Stimulated activated CD4-positive, alpha-beta T cell treated with anti-CD3 and anti-CD28 coated beads, Interleukin-4, amount 100 ng/mL, for 48 hours (primary cell): ENCODE measurements at regions not wholly inside any gene's neighbourhood (a gene's known extent, or its start where the extent isn't known, plus 50 kb on each side); places are given as distances from the start of the nearest gene placed in this dataset.

Source experiments
- DNase-seq, 2 donors: peaks; one replicate each; pipeline ENCODE4 v3.0.0-alpha.2; 2020; ENCODE audit warnings: low read depth in 2 of 2

DNA sequence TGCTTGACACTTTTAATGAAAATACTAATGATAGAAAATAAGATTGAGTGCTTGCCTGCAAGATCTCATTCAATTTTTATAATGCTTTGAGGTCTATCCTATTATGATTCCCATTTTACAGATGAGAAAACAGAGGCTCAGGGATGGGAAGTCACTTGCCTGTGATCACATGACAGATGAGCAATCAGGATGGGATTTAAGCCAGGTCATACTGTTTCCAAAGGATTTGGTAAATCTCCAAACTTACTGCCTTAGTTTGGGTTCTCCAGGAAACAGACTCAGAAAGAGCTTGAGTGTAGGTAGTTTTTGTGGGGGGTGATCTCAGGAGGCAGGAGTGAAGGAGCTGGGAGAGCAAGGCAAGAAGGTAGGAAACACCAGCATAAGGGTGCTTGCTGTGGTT, 456.3 kb downstream of the MAFB start:
- no peak for DNase-seq

DNA sequence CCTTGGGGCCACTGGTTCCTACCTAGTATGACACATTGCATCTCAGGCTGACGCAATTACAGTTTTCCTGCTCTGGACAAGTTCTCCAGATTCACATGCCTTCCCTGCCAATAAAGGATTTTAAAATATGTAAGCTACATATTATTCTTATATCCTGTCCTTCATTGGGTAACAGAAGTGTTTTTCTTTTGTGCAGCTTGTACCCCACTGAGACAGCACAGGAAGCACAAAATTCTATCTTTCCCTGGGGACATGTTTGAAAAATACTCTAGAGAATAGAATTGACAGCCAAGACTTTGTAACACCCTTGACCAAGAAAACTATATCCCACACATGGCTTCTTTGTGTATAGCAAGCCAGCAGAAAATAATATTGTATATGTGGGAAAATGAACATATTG, 456.8 kb downstream of the MAFB start:
- DNase-seq: no peak

DNA sequence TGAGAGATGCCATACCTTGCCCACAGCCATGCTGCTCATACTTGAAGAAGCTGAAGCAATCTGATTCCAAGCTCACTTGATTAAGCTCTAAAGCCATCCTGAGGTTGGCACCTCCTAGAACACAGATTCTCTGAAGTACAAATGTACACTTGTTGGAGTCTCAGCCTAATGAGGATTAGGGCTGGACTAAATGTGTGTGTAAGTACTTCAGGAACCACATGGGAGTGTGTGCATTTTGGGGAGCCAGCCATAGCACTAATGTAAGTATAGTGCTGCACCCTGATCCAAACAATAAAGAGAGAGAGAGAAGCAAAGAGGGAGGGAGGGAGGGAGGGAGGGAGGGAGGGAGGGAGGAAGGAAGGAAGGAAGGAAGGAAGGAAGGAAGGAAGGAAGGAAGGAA, 458.6 kb downstream of the MAFB start:
- DNase-seq: no peak

DNA sequence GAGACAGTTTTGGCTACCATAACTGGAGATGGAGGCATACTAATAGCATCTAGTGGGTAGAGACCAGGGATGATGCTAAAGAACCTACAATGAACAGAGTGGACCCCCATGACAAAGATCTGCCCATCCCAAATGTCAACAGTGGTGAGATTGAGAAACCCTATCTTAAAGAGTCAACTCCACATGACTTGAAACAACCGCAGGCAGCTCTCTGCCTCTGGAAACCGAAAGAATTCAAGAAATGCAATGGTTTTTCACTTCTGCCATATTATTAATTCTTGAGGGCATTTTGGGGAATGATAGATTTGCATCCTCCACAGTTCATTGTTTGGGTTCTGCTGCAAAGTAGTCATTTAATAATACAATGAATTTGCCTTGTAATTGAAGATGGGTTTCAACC, 463.4 kb downstream of the MAFB start:
- DNase-seq: no peak

DNA sequence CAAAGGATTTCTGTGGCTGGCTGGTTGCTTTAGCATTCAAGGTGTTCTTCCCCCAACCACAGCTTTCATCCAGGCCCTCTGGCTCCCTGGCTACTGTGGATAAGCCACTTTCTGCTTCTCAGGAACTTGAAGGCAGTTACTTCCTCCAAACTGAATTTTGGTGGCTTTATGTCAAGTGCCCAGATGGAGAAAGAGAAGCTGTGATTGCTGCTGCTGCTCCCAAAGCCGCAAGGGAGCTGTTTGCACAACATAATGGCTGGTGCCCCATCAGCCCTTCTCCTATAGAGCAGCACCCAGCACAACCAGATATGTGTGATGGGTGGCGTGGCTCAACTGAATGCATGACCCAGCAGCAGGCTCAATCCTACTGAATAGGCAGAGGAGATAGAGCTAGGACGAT, 465.2 kb downstream of the MAFB start:
- DNase-seq: no peak

DNA sequence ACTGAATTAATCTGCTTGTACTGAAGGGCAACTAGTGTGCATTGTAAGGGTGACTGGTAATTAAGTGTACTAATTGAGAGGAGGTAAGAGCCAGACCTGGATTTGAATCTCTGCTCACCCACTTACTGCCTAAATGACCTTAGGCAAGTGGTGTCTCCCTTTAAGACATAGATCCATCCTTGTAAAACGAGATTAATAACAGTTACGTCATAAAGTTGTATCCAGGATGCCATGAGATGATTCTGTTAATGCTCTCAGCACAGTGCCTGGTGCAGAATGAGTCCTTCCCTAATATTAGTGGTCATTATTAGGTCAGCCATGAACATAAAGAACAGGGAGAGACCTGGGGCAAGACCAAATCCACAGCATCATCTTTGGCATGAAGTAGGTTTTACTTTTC, 470.1 kb downstream of the MAFB start:
- DNase-seq: no peak

DNA sequence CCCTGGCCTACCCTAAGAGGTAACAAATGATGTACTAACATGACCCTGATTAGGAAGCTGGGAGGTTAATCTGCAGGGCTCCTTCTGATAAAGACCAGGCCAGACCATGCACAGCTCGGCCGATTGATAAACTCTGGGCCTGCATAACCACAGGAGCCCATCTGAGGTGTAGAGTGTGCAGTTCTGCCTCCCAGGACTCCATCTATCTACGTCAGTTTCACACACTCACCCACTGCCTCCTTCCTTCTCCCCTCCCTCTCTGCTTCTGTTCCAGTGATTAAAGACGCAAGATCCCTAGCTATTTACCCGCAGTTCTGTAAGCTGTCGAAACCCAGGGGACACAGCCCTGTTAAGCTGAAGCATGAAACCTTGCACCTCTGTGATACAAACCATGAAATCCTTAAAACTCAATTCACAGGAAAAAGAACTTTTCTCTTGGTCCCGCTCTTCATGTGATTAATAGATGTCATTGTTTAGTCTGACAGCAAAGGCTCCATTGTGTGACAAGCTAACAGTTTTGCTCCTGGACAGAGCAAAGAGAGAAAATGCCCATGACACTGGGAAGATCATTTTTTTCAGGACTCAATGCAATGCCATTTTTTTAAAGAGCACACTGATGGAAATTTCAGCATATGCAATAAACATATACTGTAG, 470.6 kb downstream of the MAFB start:
- no peak for DNase-seq

DNA sequence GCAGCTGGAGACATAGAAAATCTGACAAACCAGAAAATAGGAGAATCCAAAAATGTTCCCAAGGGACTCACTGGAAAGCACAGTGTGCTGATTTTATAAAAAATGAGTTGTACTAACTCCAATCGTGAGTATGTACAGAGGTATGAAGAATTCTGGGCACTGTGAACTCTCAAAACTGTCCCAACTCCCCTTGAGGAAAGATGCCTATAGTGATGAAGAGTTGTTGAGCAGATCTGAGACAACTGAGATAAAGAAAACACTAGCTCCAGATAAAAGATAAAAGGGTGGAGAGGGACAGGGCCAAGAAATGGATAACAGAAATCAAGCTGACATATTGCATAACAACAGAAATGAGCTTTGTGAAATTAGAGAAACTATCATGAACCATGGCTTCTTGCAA, 481.4 kb downstream of the MAFB start:
- no peak for DNase-seq

DNA sequence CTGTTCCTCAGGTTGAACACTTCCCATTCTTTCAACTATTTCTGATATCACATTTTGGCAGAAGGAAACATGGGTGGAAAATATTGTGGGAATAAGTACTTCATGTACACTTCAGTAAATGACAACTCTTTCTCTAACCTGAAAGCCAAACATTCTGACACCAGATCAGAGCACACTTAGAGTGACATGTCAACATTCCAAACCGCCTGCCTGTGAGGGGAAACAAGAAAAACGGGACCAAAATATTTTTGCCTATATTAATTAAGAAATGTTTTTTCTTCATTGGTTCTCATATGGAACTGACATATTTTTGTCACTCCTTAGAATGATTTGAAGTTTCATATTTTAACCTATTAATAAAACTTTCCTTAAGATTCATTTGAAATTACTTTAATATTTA, 483.1 kb downstream of the MAFB start:
- DNase-seq: no peak

DNA sequence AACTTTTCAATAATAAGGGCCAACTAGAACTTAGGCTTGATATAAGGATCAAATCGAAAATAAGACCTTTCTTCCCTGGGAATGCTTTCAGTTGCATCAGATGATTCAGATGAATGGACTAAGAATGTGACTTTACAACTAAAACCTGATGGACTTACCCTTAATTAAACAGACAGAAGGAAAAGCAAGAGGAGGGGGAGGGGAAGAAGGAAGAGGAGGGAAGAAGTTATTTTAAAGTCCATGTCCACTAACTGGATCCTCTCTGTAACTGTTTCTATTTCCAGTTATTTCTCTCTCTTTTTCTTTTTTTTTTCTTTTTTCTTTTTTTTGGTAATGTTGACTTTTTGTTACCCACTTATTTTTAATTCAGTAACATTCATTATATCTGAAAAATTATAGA, 486.0 kb downstream of the MAFB start:
- no peak for DNase-seq

DNA sequence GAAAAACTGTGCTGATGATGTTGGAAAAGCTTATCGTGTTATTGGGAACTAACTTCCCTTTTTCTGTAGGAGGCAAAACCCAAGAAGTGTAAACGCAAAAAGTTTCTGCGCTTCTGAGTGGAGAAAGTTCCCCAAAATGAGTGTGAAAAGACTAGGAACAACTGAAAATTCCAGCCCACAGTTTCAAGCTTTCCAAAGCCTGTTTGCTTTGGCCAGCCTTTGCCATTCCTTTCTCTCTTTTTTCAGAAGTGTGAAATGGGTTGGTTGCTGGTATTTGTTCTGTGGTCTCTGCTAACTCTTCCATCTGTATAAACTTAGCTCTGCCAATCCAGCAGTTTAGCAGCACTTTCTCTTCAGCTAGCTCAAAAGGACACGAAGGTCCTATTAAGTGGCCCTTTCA, 491.3 kb downstream of the MAFB start:
- no peak for DNase-seq

DNA sequence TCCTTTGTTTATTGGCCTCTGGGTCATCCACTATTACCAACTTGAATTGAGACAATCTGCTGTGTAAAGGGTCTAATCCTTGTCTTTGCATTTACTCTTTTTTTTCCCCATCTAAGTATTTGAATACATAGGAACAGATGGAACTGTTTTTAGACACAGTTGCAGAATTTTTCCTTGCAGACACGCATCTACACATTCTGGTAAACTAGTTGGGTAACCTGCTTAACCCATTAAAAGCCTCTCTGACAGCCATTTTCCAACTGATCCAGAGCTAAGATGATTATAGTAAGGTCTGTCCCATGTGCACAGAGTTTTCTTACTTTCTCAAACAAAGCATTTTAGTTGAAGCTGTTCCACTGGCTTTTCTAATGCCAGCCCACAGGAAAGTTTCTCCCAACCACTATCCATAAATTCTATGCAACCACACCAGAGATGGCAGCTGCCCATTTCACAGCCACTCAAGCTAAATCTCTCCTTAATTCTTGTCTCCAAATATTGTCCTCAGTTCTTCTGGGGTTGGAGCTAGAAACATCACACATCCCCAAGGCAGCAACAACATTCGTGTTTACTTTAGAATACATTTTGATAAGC, 492.1 kb downstream of the MAFB start:
- DNase-seq: no peak

DNA sequence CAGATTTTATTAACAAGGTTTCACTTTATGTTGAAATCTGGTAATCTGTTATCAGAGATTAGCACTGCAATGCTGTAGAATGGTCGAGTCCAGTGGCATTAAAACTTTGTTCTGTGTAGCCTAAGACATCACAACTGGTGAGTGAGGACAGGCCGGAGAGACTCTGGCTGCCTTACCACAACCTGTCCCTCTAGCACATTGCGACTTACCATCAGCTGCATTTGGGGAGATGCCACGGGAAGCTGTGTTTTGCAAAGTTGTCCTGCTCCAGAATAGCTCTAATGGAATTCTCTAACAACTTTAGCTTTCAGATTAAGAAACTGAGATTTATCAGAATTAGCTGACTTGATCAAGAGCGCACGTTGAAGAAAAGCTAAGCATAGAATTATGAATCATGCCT, 493.3 kb downstream of the MAFB start:
- no peak for DNase-seq

DNA sequence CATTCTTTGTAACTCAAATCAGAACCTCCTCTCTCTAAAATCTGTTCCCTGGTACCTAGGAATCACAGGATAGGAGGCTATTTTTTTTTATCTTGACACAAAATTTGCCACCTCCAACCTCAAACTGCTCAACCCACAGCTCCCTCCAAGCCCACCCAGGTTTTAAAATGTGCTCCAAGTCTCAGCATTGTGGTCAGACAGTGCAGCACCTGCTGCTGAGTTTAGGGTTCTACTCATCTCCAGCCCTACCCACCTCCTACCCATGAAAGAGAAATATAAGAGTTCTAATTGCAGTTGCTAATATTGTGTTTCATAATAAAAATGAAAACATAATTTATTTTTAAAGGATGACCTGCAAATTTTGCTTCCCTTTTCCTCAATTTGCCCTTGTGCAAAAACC, 496.5 kb downstream of the MAFB start:
- no peak for DNase-seq

DNA sequence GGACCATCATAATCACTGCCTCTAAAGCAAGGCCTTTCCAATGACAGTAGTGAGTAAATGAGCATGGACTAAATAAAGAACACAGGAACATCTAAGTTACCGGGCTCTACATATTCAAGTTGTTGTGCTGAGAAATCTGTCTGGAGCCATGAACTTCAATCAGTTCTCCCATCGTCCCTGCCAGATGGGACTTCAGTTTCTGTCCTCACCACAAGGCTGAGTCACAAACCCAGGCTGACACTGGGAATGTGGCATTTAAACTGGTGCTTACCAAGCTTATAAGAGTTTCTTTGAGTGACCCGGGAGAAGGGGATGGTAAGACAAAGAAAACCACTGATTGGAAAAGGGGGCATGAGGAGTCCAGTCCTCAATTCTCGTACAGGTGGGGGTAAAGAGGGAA, 497.0 kb downstream of the MAFB start:
- no peak for DNase-seq

DNA sequence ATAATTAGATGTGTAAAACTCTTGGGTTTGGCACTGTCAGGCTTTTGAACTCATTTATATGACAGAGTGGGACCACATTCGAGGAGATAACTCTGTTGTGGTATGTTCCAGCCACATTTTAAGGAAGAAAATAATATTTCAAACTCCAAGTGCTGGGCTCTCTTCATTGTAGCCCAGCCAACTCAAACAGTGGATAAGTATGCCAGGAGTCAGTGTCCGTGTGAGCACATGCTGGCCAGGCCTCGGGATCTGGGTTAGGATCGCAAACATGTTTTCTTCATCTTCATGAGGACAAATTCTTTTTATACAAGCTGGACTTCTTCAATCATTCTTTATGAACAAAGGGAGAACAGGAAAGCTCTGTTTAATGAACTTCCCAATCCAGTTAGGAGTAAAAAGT, 497.5 kb downstream of the MAFB start:
- DNase-seq: no peak

DNA sequence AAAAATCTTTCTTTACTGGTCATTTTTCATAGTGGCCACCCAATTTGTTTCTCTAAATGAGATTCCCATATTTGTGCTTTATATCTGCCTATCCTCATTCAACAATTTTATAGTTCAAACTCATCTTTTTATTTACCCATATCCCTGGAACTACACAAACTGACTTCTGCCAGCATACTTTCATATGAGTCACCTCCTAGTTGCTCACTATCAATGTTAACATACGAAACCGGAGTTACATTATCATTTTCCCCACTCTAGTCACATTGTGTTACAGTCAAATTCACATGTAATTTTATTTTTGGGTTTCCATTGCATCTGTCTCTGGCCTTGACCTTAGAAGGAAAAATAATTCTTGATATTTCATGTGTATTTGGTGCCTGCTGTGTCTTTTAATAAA, 499.4 kb downstream of the MAFB start:
- DNase-seq: no peak

DNA sequence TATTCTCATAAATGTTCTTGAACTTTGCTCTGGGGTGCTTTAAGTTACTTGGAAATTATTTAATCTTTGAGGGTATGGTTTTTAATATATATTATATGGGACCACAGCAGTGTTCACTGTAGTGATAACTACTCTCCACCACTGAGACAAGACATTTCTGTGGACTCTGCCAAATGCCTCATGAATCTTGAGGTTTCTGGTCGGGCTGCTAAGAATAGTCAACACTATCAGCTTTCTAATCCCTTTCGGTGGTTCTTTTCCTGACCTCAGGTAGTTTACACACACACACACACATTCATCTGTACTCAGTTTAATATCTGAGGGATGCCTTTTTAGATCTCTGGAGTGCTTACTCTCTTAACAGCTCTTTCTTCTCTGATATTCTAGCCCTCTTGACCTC, 500.7 kb downstream of the MAFB start:
- DNase-seq: no peak

DNA sequence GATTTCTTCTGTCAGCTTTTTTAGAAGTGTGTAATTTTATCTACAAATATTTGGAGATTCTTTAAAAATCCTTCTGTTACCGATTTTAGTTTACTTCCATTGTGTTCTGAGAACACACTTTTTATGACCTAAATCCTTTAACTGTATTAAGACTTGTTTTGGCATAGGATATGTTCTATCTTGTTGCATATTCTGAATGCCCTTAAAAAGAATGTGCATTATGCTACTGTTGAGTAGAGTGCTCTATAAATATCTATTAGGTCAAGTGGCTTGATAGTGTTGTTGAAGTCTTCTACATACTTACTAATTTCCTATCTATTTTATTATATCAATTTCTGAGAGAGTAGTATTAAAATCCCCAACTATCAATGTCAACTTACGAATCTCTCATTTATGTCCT, 502.2 kb downstream of the MAFB start:
- no peak for DNase-seq

DNA sequence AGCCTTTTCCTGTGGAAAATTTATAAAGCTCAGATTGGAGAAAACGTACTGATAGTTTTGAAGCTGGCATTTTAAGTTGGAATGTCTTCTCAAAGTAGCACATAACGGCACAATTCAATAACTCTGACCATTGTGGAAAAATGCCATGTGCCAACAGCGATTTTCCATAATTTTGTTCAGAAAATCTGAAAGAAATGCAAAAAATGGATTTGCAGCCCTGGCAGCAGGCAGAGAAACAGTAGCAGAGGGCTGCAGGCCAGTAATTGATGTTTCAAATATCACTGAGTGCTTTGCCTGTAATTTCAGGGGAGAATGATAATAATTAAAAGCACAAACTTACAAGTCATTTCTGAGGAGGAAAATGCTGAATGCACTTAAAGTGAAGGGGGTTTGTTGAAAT, 507.4 kb downstream of the MAFB start:
- no peak for DNase-seq

DNA sequence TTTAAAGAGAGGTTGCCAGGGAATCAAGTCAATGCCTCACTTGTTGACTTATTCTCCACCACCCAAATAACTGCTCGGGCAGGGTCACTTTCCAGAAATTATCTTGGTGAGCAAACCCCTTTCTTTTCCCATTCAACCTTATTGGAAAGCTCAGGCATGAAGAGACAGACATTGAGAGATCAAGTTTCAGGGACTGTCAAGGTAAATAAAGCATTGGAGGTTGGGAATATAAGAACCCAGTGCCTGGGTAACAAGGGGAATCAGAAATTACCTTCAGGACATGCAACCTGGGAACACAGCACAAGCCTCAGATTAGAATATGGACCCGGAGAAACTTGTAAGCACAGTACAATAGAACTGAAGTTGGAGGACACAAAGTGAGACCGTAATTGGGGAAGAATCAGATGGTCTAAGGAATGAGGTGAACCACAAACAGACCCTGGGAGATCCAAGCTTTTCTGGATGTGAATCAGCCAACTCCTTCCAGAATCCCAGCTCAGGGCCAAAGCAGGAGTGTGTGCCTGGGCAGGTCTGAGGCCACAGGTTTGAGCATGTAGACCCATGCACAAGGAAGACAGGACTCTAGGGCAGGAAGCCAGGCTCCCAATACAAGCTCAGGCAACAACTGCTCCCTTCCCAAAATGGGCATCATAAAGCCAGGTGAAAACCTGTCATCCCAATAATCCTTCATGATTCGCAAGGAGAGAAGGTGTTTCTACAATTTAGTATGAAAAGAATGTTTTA, 512.8 kb downstream of the MAFB start:
- DNase-seq: no peak

DNA sequence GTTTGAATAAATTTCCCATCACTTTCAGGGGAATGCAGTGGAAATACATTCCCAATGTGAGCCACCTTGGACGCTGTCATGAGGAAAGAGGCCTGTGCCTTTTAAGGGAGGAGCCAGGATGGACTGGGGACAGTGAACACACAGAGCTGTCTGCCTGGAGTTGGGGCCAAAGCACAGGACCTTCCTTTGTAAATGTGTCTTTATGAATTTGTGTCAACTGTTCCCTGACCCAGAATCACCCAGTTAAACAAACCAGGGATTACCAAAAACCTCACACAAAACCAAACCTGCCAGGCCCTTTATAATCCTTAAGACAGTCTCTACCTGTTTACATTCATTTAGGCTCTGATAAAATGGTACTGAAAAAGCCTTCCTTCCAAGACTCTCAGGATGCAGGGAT, 513.7 kb downstream of the MAFB start:
- DNase-seq: no peak

DNA sequence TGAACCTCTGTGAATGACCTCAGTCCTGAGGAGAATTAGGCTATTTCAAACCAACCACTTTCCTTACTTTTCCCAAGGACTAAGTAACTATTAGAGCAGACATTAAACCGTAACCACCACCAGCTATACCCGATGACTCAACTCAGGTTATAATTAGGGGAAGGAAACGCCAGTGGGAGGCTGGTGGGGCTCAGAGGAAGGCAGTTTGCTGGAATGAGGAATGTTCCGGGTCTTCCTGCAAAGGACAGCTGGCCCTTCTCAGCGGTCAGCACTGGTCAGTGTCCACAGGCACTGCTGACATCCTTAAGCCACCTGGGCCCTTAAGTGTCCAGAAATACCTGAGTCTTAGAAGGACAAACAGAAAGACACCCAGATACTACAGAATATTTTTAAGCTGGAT, 515.2 kb downstream of the MAFB start:
- no peak for DNase-seq
